ENCODE measurements at regions not wholly inside any gene's neighbourhood (a gene's known extent, or its start where the extent isn't known, plus 50 kb on each side); places are given as distances from the start of the nearest gene placed in this dataset.
"Not testable (repeated sequence)": the region's sequence is repeated elsewhere in the genome, so short reads cannot be mapped to it uniquely, and the experiment has no call there.

- no peak for TF ChIP-seq CTCF (IDR thresholded peaks at IDR 0.05; ENCODE audit: insufficient read depth, low read depth, low read length)
- no peak overlapping the region for H3K4me3 ChIP-seq (ENCODE audit: low read depth, low read length)
- DNase-seq (ENCODE audit: low read depth) = no peak
Measured at GRCh38 chr2:39845460-39846146, 66.5 kb upstream of the THUMPD2 start.

GRCh38 chr2:39839261-39839848, 60.3 kb upstream of the THUMPD2 start:
- no peak overlapping the region for H3K4me3 ChIP-seq (ENCODE audit: low read depth, low read length)
- DNase-seq (ENCODE audit: low read depth) = no peak
- no peak for TF ChIP-seq CTCF (IDR thresholded peaks at IDR 0.05; ENCODE audit: insufficient read depth, low read depth, low read length)

GRCh38 chr2:39838589-39838988, 59.5 kb upstream of the THUMPD2 start:
- no peak overlapping the region for H3K4me3 ChIP-seq (ENCODE audit: low read depth, low read length)
- TF ChIP-seq CTCF (IDR thresholded peaks at IDR 0.05; ENCODE audit: insufficient read depth, low read depth, low read length) = no peak
- DNase-seq (ENCODE audit: low read depth) = no peak

- peak; percentile 46 for DNase-seq (ENCODE audit: low read depth)
- TF ChIP-seq CTCF (IDR thresholded peaks at IDR 0.05; ENCODE audit: insufficient read depth, low read depth, low read length) = peak; percentile 97
Measured at GRCh38 chr2:39837856-39838453, 58.9 kb upstream of the THUMPD2 start.

GRCh38 chr2:39836638-39837037, 57.6 kb upstream of the THUMPD2 start:
- no peak for DNase-seq (ENCODE audit: low read depth)
- no peak overlapping the region for H3K4me3 ChIP-seq (ENCODE audit: low read depth, low read length)
- TF ChIP-seq CTCF (IDR thresholded peaks at IDR 0.05; ENCODE audit: insufficient read depth, low read depth, low read length) = no peak

More at GRCh38 chr2:39837856-39838453, 58.9 kb upstream of the THUMPD2 start:
- no peak overlapping the region for H3K4me3 ChIP-seq (ENCODE audit: low read depth, low read length)

- no peak for TF ChIP-seq CTCF (IDR thresholded peaks at IDR 0.05; ENCODE audit: insufficient read depth, low read depth, low read length)
- H3K4me3 ChIP-seq (ENCODE audit: low read depth, low read length) = no peak overlapping the region
- DNase-seq (ENCODE audit: low read depth) = no peak
Measured at GRCh38 chr2:39834426-39834825, 55.4 kb upstream of the THUMPD2 start.

- DNase-seq (ENCODE audit: low read depth) = not testable (repeated sequence)
Measured at GRCh38 chr2:39830610-39831009, 51.6 kb upstream of the THUMPD2 start.

More at GRCh38 chr2:39830610-39831009, 51.6 kb upstream of the THUMPD2 start:
- H3K4me3 ChIP-seq (ENCODE audit: low read depth, low read length) = not testable (repeated sequence)

All from fibroblast of villous mesenchyme (primary cell).